Fibroblast of lung (primary cell): ENCODE measurements at regions not wholly inside any gene's neighbourhood (a gene's known extent, or its start where the extent isn't known, plus 50 kb on each side); places are given as distances from the start of the nearest gene placed in this dataset.

Source experiments
- EZH2 ChIP-seq: IDR thresholded peaks from 2 replicates; pipeline ENCODE4 v1.5.1; 2012; ENCODE audit warnings: low read length, control low read depth, mild to moderate bottlenecking; ENCODE audit errors: missing control alignments
- TF ChIP-seq, protein P1 (sequence below), 2 donors: IDR thresholded peaks in 1 of 2; conservative IDR thresholded peaks in 1 of 2; 1 replicate in 1 of 2; 2 replicates in 1 of 2; pipeline ENCODE4 v1.5.1; 2011 to 2012; ENCODE audit warnings: low read length in 2 of 2, control low read depth in 1 of 2, inconsistent platforms in 1 of 2, low read depth in 1 of 2, mild to moderate bottlenecking in 1 of 2

DNA sequence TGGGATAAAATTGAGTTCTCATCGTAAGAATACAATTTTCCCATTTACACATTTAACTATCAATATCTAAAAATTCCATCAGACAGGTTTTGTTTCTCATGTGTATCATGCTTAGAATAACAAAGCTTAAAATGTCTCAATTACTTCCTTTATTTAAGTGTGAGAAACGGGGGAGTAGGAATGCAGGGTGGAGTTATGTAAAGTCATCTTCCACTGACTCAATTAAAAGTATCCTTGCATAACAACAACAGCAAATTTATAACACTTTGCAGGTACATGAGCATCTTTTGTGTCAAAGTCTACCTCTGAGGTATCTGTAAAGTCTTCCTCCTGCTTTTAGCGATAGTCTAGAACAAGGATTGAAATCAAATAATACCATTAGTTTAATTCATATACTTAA, 327.1 kb downstream of the EPHA4 start:
- TF ChIP-seq, protein P1, sequence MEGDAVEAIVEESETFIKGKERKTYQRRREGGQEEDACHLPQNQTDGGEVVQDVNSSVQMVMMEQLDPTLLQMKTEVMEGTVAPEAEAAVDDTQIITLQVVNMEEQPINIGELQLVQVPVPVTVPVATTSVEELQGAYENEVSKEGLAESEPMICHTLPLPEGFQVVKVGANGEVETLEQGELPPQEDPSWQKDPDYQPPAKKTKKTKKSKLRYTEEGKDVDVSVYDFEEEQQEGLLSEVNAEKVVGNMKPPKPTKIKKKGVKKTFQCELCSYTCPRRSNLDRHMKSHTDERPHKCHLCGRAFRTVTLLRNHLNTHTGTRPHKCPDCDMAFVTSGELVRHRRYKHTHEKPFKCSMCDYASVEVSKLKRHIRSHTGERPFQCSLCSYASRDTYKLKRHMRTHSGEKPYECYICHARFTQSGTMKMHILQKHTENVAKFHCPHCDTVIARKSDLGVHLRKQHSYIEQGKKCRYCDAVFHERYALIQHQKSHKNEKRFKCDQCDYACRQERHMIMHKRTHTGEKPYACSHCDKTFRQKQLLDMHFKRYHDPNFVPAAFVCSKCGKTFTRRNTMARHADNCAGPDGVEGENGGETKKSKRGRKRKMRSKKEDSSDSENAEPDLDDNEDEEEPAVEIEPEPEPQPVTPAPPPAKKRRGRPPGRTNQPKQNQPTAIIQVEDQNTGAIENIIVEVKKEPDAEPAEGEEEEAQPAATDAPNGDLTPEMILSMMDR (conservative IDR thresholded peaks at IDR 0.05 in 1 of 2, IDR thresholded peaks at IDR 0.05 in 1 of 2; ENCODE audit: low read depth in 1 of 2, low read length in 2 of 2), result no peak
- TF ChIP-seq EZH2, result no peak
